H1 (cell line): ENCODE measurements at regions not wholly inside any gene's neighbourhood (a gene's known extent, or its start where the extent isn't known, plus 50 kb on each side); places are given as distances from the start of the nearest gene placed in this dataset.

ENCODE experiments used
- CTCF ChIA-PET: fragments of 300-600 bp; sonication (Branson Sonifier 250); formaldehyde crosslinking; loops from one replicate; lab custom pipeline; 2021; ENCODE audit not compliant: partially characterized antibody; lab: Charles Lee
- POLR2A ChIA-PET: fragments of 300-600 bp; sonication (Branson Sonifier 250); formaldehyde crosslinking; loops from one replicate; lab custom pipeline; 2021; ENCODE audit warnings: inconsistent platforms; ENCODE audit not compliant: partially characterized antibody; lab: Charles Lee
- DNase-seq, 2 experiments: peaks; one replicate each; pipeline versions ENCODE4 v3.0.0 to v3.0.0-alpha.2; 2010 to 2022; ENCODE audit warnings: low spot score in 2 of 2, low read depth in 1 of 2, mixed read lengths in 1 of 2
- FAIRE-seq: peaks from 2 replicates; lab custom pipeline; 2011; peaks lifted over from hg19 to GRCh38; lab: Jason Lieb, UNC
- H2AFZ ChIP-seq: 2 replicates; pipeline ENCODE4 v1.8.1; 2012; ENCODE audit warnings: low read length, inconsistent platforms
- H2AK5ac ChIP-seq: 2 replicates; pipeline ENCODE4 v1.6.1; 2013; ENCODE audit warnings: low read depth, low read length
- H2BK120ac ChIP-seq: replicated peaks from 2 replicates; pipeline ENCODE3; 2013; ENCODE audit warnings: low read depth, low read length, inconsistent platforms
- H2BK12ac ChIP-seq: 2 replicates; pipeline ENCODE4 v1.6.1; 2013; ENCODE audit warnings: low read depth, low read length
- H2BK15ac ChIP-seq: 2 replicates; pipeline ENCODE4 v1.6.1; 2013; ENCODE audit warnings: low read length
- H2BK20ac ChIP-seq: 2 replicates; pipeline ENCODE4 v1.6.1; 2013; ENCODE audit warnings: low read length
- H2BK5ac ChIP-seq: 2 replicates; pipeline ENCODE4 v1.6.1; 2013; ENCODE audit warnings: low read depth, low read length
- H3K14ac ChIP-seq: 2 replicates; pipeline ENCODE4 v1.6.1; 2013; ENCODE audit warnings: inconsistent platforms; ENCODE audit not compliant: insufficient read length
- H3K18ac ChIP-seq: 2 replicates; pipeline ENCODE4 v1.6.1; 2013; ENCODE audit warnings: low read length; ENCODE audit errors: extremely low read depth
- H3K23ac ChIP-seq: 2 replicates; pipeline ENCODE4 v1.6.1; 2013; ENCODE audit warnings: inconsistent platforms; ENCODE audit not compliant: insufficient read length
- H3K23me2 ChIP-seq: 2 replicates; pipeline ENCODE4 v1.6.1; 2013; ENCODE audit warnings: low read depth, low read length
- H3K27ac ChIP-seq: 2 replicates; pipeline ENCODE4 v1.6.1; 2011; ENCODE audit warnings: low read depth, low read length, inconsistent platforms
- H3K27me3 ChIP-seq, 4 experiments: replicated peaks in 1 of 4; 1 replicate in 1 of 4; 2 replicates in 3 of 4; pipeline versions ENCODE4 v1.6.1 to v1.8.1; 2011 to 2013; ENCODE audit warnings: low read length in 3 of 4, mild to moderate bottlenecking in 3 of 4, inconsistent platforms in 2 of 4, mixed read lengths in 2 of 4, moderate library complexity in 1 of 4; ENCODE audit not compliant: control insufficient read depth in 3 of 4, insufficient read depth in 3 of 4; ENCODE audit errors: extremely low read depth in 1 of 4
- H3K36me3 ChIP-seq, 4 experiments: 2 replicates each; pipeline versions ENCODE4 v1.6.1 to v1.8.1; 2011 to 2013; ENCODE audit warnings: mild to moderate bottlenecking in 4 of 4, low read length in 3 of 4, moderate library complexity in 2 of 4, control low read depth in 1 of 4, inconsistent platforms in 1 of 4; ENCODE audit not compliant: insufficient read depth in 4 of 4, control insufficient read depth in 2 of 4
- H3K4ac ChIP-seq: replicated peaks from 2 replicates; pipeline ENCODE3; 2013; ENCODE audit warnings: low read length, low read depth, mixed read lengths, inconsistent platforms; ENCODE audit not compliant: insufficient read length
- H3K4me1 ChIP-seq, 4 experiments: replicated peaks in 1 of 4; 1 replicate in 1 of 4; 2 replicates in 3 of 4; pipeline versions ENCODE4 v1.6.1 to v1.8.1; 2011 to 2013; ENCODE audit warnings: low read length in 3 of 4, inconsistent platforms in 2 of 4, mixed read lengths in 1 of 4; ENCODE audit not compliant: insufficient read depth in 4 of 4, control insufficient read depth in 3 of 4
- H3K4me2 ChIP-seq, 2 experiments: 2 replicates each; pipeline versions ENCODE4 v1.6.1 to v1.8.1; 2011 to 2013; ENCODE audit warnings: low read depth in 2 of 2, low read length in 2 of 2, control low read depth in 1 of 2, inconsistent platforms in 1 of 2, mild to moderate bottlenecking in 1 of 2; ENCODE audit not compliant: insufficient read depth in 1 of 2
- H3K4me3 ChIP-seq, 4 experiments: fragments of 200-600, 300-600 bp in 1 of 4; sonication (generic), shearing (Covaris generic), sonication (Bioruptor Twin) in 1 of 4; 2 replicates each; pipeline versions ENCODE4 v1.5.1 to v1.8.1; 2011 to 2016; ENCODE audit warnings: low read length in 4 of 4, low read depth in 3 of 4, control low read depth in 2 of 4, inconsistent platforms in 2 of 4, mild to moderate bottlenecking in 2 of 4, mixed read lengths in 1 of 4, moderate library complexity in 1 of 4; ENCODE audit not compliant: insufficient read depth in 2 of 4; ENCODE audit errors: extremely low read depth in 1 of 4
- H3K56ac ChIP-seq: replicated peaks from 2 replicates; pipeline ENCODE3; 2013; ENCODE audit warnings: low read depth, mild to moderate bottlenecking, mixed read lengths, low read length, inconsistent platforms; ENCODE audit not compliant: insufficient read length
- H3K79me1 ChIP-seq: 2 replicates; pipeline ENCODE4 v1.6.1; 2013; ENCODE audit warnings: low read depth, low read length, control low read depth
- H3K79me2 ChIP-seq, 2 experiments: 2 replicates each; pipeline versions ENCODE4 v1.6.1 to v1.8.1; 2012 to 2013; ENCODE audit warnings: low read length in 2 of 2, mild to moderate bottlenecking in 2 of 2, inconsistent platforms in 1 of 2; ENCODE audit not compliant: insufficient read depth in 2 of 2, control insufficient read depth in 1 of 2
- H3K9ac ChIP-seq, 4 experiments: replicated peaks in 1 of 4; 1 replicate in 1 of 4; 2 replicates in 3 of 4; pipeline versions ENCODE4 v1.6.1 to v1.8.1; 2011 to 2013; ENCODE audit warnings: low read depth in 3 of 4, low read length in 3 of 4, control low read depth in 2 of 4, mild to moderate bottlenecking in 2 of 4, moderate library complexity in 2 of 4, inconsistent platforms in 1 of 4; ENCODE audit errors: extremely low read depth in 1 of 4
- H3K9me3 ChIP-seq, 2 experiments: 2 replicates each; pipeline versions ENCODE4 v1.6.1 to v1.8.1; 2012 to 2013; ENCODE audit warnings: mild to moderate bottlenecking in 2 of 2, moderate library complexity in 2 of 2, control low read depth in 1 of 2, inconsistent platforms in 1 of 2, low read depth in 1 of 2, low read length in 1 of 2, mixed read lengths in 1 of 2; ENCODE audit not compliant: insufficient read depth in 2 of 2
- H4K20me1 ChIP-seq, 2 experiments: replicated peaks in 1 of 2; 2 replicates each; pipeline versions ENCODE3 to v1.8.1; 2011 to 2013; ENCODE audit warnings: inconsistent platforms in 2 of 2, low read length in 2 of 2, mild to moderate bottlenecking in 1 of 2; ENCODE audit not compliant: insufficient read depth in 2 of 2, control insufficient read depth in 1 of 2
- H4K5ac ChIP-seq: 2 replicates; pipeline ENCODE4 v1.6.1; 2013; ENCODE audit warnings: low read length, low read depth, mixed read lengths, inconsistent platforms; ENCODE audit not compliant: insufficient read length
- H4K8ac ChIP-seq: 2 replicates; pipeline ENCODE4 v1.8.0; 2013; ENCODE audit warnings: mild to moderate bottlenecking, moderate library complexity, low read length, inconsistent platforms; ENCODE audit not compliant: insufficient read depth; ENCODE audit errors: extremely low read depth
- H4K91ac ChIP-seq: replicated peaks from 2 replicates; pipeline ENCODE3; 2013; ENCODE audit warnings: low read length, mixed read lengths, inconsistent platforms; ENCODE audit not compliant: insufficient read length
- BRCA1 ChIP-seq: IDR thresholded peaks from 2 replicates; pipeline ENCODE4 v1.6.1; 2012; ENCODE audit warnings: low read depth, low read length, improper control_type of control experiment
- CBX5 ChIP-seq: fragments of 300-800, 300-1000 bp; sonication (generic); IDR thresholded peaks from 2 replicates; pipeline ENCODE4 v1.7.1; 2016; ENCODE audit warnings: antibody characterized with exemption, low read length, low read depth
- CHD2 ChIP-seq: IDR thresholded peaks from 2 replicates; pipeline ENCODE4 v1.6.1; 2012; ENCODE audit warnings: low read length, improper control_type of control experiment
- EGR1 ChIP-seq: IDR thresholded peaks from 2 replicates; pipeline ENCODE4 v1.6.1; 2011; ENCODE audit warnings: low read depth, low read length, borderline replicate concordance
- HDAC2 ChIP-seq, 2 experiments: fragments of 300-600 bp in 1 of 2; sonication (generic) in 1 of 2; IDR thresholded peaks; 2 replicates each; pipeline ENCODE4 v1.6.1; 2011 to 2012; ENCODE audit warnings: low read depth in 2 of 2, low read length in 2 of 2, mild to moderate bottlenecking in 2 of 2, moderate library complexity in 2 of 2, borderline replicate concordance in 1 of 2, inconsistent platforms in 1 of 2
- KDM4A ChIP-seq: IDR thresholded peaks from one replicate; pipeline ENCODE4 v1.7.1; 2012; ENCODE audit warnings: low read depth, mild to moderate bottlenecking, moderate library complexity, low read length, inconsistent platforms; ENCODE audit not compliant: severe bottlenecking
- KDM5A ChIP-seq: fragments of 200-600 bp; IDR thresholded peaks from 2 replicates; pipeline ENCODE4 v1.7.1; 2012; ENCODE audit warnings: mild to moderate bottlenecking, low read length, inconsistent platforms, mixed read lengths
- MAFK ChIP-seq: IDR thresholded peaks from 2 replicates; pipeline ENCODE4 v1.6.1; 2012; ENCODE audit warnings: low read depth, mild to moderate bottlenecking, improper control_type of control experiment, low read length
- SIN3A ChIP-seq, 2 experiments: IDR thresholded peaks in 1 of 2; conservative IDR thresholded peaks in 1 of 2; 2 replicates each; pipeline ENCODE4 v1.6.1; 2011 to 2012; ENCODE audit warnings: low read length in 2 of 2, improper control_type of control experiment in 1 of 2, low read depth in 1 of 2, mild to moderate bottlenecking in 1 of 2
- SP1 ChIP-seq: IDR thresholded peaks from 2 replicates; pipeline ENCODE4 v1.6.1; 2011; ENCODE audit warnings: low read depth, low read length
- WGBS, 2 experiments: shearing (Covaris generic) in 1 of 2; methylation state at CpG; one replicate each; pipeline versions ENCODE4 v1.1.6 to v1.1.7; 2013 to 2015; ENCODE audit warnings: low lambda C conversion rate in 2 of 2, mixed read lengths in 2 of 2, inconsistent platforms in 1 of 2, low coverage in 1 of 2, missing lambda C conversion rate in 1 of 2; ENCODE audit not compliant: insufficient replicate concordance in 2 of 2, insufficient coverage in 1 of 2, insufficient read length in 1 of 2; ENCODE audit errors: extremely low coverage in 1 of 2, missing lambda C conversion rate in 1 of 2; 5-methylcytosine and 5-hydroxymethylcytosine counted together
- TF ChIP-seq, protein P1 (sequence below): IDR thresholded peaks from 2 replicates; pipeline ENCODE4 v1.6.1; 2011; ENCODE audit warnings: low read length, improper control_type of control experiment

GRCh38 chr7:91630581-91631380 is 249.7 kb downstream of the MTERF1 start:
- no peaks in the 10 kb centered on the region for H3K4me1 ChIP-seq
- no peak for TF ChIP-seq SP1
- no peak for TF ChIP-seq KDM5A
- TF ChIP-seq EGR1 = no peak
- TF ChIP-seq MAFK = no peak
- TF ChIP-seq, protein P1, sequence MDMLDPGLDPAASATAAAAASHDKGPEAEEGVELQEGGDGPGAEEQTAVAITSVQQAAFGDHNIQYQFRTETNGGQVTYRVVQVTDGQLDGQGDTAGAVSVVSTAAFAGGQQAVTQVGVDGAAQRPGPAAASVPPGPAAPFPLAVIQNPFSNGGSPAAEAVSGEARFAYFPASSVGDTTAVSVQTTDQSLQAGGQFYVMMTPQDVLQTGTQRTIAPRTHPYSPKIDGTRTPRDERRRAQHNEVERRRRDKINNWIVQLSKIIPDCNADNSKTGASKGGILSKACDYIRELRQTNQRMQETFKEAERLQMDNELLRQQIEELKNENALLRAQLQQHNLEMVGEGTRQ = no peak
- no peak for TF ChIP-seq SIN3A (conservative IDR thresholded peaks at IDR 0.05 in 1 of 2, IDR thresholded peaks at IDR 0.05 in 1 of 2; ENCODE audit: low read depth in 1 of 2, low read length in 2 of 2)
- TF ChIP-seq HDAC2 (IDR thresholded peaks at IDR 0.05; ENCODE audit: borderline replicate concordance in 1 of 2, low read depth in 2 of 2, low read length in 2 of 2) = no peak
- TF ChIP-seq BRCA1 = no peak
- TF ChIP-seq CHD2 = no peak
- no peak for TF ChIP-seq CBX5
- TF ChIP-seq KDM4A = no peak
- no peak overlapping the region for H3K23ac ChIP-seq
- H2AK5ac ChIP-seq = no peak overlapping the region
- CTCF ChIA-PET = interaction anchor here (0.7 kb wide), 1 partner anchor 14 kb away, joined by 3 read pairs; no protein-coding TSS in a partner anchor
- no peak overlapping the region for H3K4me2 ChIP-seq
- no peak overlapping the region for H4K8ac ChIP-seq
- H3K79me2 ChIP-seq = no peaks in the 10 kb centered on the region
- WGBS, 2 experiments = 93% methylated on average over 1 of the region's 1 CpG; no CpG with 5 or more reads in 1 of the 2 experiments
- no peaks in the 10 kb centered on the region for H3K36me3 ChIP-seq
- H2AFZ ChIP-seq = no peak overlapping the region
- H2BK20ac ChIP-seq = no peak overlapping the region
- no peak overlapping the region for H2BK12ac ChIP-seq
- H2BK5ac ChIP-seq = no peak overlapping the region
- H4K5ac ChIP-seq = no peak overlapping the region
- H2BK120ac ChIP-seq = no peak overlapping the region
- DNase-seq = no peak
- H3K18ac ChIP-seq = no peak overlapping the region
- no peak overlapping the region for H3K4ac ChIP-seq
- no peak overlapping the region for H3K4me3 ChIP-seq
- no peak overlapping the region for H2BK15ac ChIP-seq
- POLR2A ChIA-PET = no interaction called here
- H4K20me1 ChIP-seq = peaks cover 0 to 3% of the 10 kb centered on the region in 2 experiments
- no peak overlapping the region for H3K27ac ChIP-seq
- no peaks in the 10 kb centered on the region for H3K23me2 ChIP-seq
- no peak overlapping the region for H3K9ac ChIP-seq
- no peaks in the 10 kb centered on the region for H3K9me3 ChIP-seq
- FAIRE-seq = no peak
- H3K27me3 ChIP-seq = no peaks in the 10 kb centered on the region; a peak in 1 of 7 replicates
- no peak overlapping the region for H4K91ac ChIP-seq
- no peaks in the 10 kb centered on the region for H3K79me1 ChIP-seq
- H3K56ac ChIP-seq = no peak overlapping the region
- H3K14ac ChIP-seq = no peak overlapping the region
